ENCODE measurements at regions not wholly inside any gene's neighbourhood (a gene's known extent, or its start where the extent isn't known, plus 50 kb on each side); places are given as distances from the start of the nearest gene placed in this dataset.

DNA sequence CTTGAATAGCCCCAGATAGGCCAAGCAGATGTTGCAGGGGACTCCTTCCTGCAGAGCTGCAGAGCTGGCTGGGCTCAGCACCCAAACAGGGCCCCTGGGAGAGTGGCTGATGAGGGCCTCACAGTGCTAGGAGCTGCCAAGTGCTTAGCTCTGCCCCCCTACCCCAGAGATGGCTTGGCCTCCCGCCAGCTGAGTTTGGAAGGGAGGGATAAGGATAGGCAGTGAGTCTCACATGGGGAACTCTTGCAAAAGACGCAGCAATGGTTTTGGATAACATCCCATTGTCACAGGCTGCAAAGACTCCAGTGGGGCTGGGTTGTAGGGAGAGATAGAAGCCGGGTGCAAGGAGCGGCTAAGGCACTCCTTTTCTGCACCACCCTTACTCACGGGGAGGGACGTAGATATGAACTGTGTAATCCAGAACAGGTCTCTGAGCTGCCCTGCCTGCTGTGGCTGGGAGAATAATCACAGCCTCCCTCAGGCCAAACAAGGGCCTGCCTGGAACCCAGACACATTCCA lies 52.9 kb upstream of the MAF start:
- H3K36me3 Mint-ChIP-seq (ENCODE audit: insufficient read depth, unreplicated experiment), result no peaks in the 10 kb centered on the region
- no peak overlapping the region for H3K4me3 Mint-ChIP-seq (ENCODE audit: unreplicated experiment)
- intact Hi-C loops (cut with micrococcal nuclease), result no loop called here
- H3K27me3 Mint-ChIP-seq (ENCODE audit: insufficient read depth, unreplicated experiment), result no peaks in the 10 kb centered on the region
- TF ChIP-seq, protein P1, sequence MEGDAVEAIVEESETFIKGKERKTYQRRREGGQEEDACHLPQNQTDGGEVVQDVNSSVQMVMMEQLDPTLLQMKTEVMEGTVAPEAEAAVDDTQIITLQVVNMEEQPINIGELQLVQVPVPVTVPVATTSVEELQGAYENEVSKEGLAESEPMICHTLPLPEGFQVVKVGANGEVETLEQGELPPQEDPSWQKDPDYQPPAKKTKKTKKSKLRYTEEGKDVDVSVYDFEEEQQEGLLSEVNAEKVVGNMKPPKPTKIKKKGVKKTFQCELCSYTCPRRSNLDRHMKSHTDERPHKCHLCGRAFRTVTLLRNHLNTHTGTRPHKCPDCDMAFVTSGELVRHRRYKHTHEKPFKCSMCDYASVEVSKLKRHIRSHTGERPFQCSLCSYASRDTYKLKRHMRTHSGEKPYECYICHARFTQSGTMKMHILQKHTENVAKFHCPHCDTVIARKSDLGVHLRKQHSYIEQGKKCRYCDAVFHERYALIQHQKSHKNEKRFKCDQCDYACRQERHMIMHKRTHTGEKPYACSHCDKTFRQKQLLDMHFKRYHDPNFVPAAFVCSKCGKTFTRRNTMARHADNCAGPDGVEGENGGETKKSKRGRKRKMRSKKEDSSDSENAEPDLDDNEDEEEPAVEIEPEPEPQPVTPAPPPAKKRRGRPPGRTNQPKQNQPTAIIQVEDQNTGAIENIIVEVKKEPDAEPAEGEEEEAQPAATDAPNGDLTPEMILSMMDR (IDR thresholded peaks at IDR 0.05; ENCODE audit: unreplicated experiment), result no peak
- peak; percentile 68 for DNase-seq (ENCODE audit: unreplicated experiment)
- no peaks in the 10 kb centered on the region for H3K9me3 Mint-ChIP-seq (ENCODE audit: unreplicated experiment)
- no TSS peak for BruUV-seq (replicated peaks)
- POLR2A ChIA-PET, result interaction anchor here (0.6 to 1.3 kb wide), 5 partner anchors 10 to 1442 kb away, joined by 3 to 4 read pairs (median 3); no protein-coding TSS in a partner anchor
- CTCF ChIA-PET, result interaction anchor here (0.6 to 1.2 kb wide), 3 partner anchors 61 to 581 kb away, joined by 3 read pairs; no protein-coding TSS in a partner anchor
- peaks cover 10% of the 10 kb centered on the region for H3K4me1 Mint-ChIP-seq (ENCODE audit: insufficient read depth, unreplicated experiment)
- H3K27ac Mint-ChIP-seq (ENCODE audit: low read depth, unreplicated experiment), result no peak overlapping the region

DNA sequence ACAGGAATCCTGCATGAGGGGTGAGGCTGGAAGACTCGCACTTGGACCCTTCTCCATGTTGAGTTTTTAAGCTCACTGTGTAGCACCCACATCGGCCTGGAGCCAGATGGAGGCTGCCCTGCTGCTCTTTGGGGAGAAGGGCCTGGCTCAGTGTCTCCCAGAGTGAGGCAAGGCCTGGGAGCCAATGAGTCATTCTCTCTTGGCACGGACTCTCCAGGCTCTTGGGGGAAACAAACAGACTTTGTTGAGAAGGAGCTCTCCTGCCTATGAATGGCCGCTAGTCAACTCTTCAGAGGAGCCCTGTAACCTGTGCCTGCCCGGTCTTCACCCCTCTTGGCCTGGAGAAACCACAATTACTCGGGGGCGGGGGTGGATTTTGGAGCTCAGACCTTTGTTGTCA lies 50.8 kb upstream of the MAF start:
- ChIA-PET CTCF (interaction anchor here (0.6 to 1.7 kb wide), 6 partner anchors 31 to 1452 kb away, joined by 3 to 6 read pairs (median 3); partner anchors contain the start of gene MAF), POLR2A (interaction anchor here (0.5 to 1.8 kb wide), 11 partner anchors 9 to 101 kb away, joined by 3 to 5 read pairs (median 4); partner anchors contain the start of gene MAF)
- DNase-seq (ENCODE audit: unreplicated experiment), result peak; percentile 96
- no TSS peak for BruUV-seq (replicated peaks)
- Mint-ChIP-seq H3K4me3 (ENCODE audit: unreplicated experiment) (no peak overlapping the region), H3K27me3 (ENCODE audit: insufficient read depth, unreplicated experiment) (no peaks in the 10 kb centered on the region), H3K27ac (ENCODE audit: low read depth, unreplicated experiment) (peak overlapping the region; percentile 31), H3K9me3 (ENCODE audit: unreplicated experiment) (no peaks in the 10 kb centered on the region), H3K4me1 (ENCODE audit: insufficient read depth, unreplicated experiment) (peaks cover 4% of the 10 kb centered on the region), H3K36me3 (ENCODE audit: insufficient read depth, unreplicated experiment) (no peaks in the 10 kb centered on the region)
- intact Hi-C loops (cut with micrococcal nuclease), result no loop called here
- TF ChIP-seq, protein P1 (IDR thresholded peaks at IDR 0.05; ENCODE audit: unreplicated experiment), result no peak

Data from MCF 10A (cell line).